Thyroid gland (tissue), 4 donors: ENCODE measurements at regions not wholly inside any gene's neighbourhood (a gene's known extent, or its start where the extent isn't known, plus 50 kb on each side); places are given as distances from the start of the nearest gene placed in this dataset.

Source experiments
- DNase-seq, 2 donors: peaks; one replicate each; pipeline ENCODE4 v3.0.0-alpha.2; 2019
- H3K27ac ChIP-seq, 3 donors: fragments of 200-600 bp; sonication (generic); 1 replicate in 2 of 3; 2 replicates in 1 of 3; pipeline ENCODE4 v1.5.1; 2016 to 2019; ENCODE audit warnings: mild to moderate bottlenecking in 1 of 3, moderate library complexity in 1 of 3
- H3K27me3 ChIP-seq: fragments of 200-600 bp; sonication (generic); one replicate; pipeline ENCODE4 v1.5.1; 2019
- H3K36me3 ChIP-seq, 2 donors: fragments of 200-600 bp; sonication (generic); one replicate each; pipeline ENCODE4 v1.5.1; 2016 to 2019
- H3K4me1 ChIP-seq, 2 donors: fragments of 200-600 bp; sonication (generic); one replicate each; pipeline ENCODE4 v1.5.1; 2017 to 2019
- H3K4me3 ChIP-seq, 3 donors: fragments of 200-600 bp; sonication (generic); replicated peaks in 1 of 3; 1 replicate in 2 of 3; 2 replicates in 1 of 3; pipeline ENCODE4 v1.5.1; 2016; ENCODE audit warnings: mild to moderate bottlenecking in 1 of 3
- H3K9me3 ChIP-seq: fragments of 200-600 bp; sonication (generic); one replicate; pipeline ENCODE4 v1.5.1; 2017
- CTCF ChIP-seq, 6 experiments: fragments of 200-600 bp in 3 of 6; fragments of 450-650 bp in 3 of 6; sonication (generic) in 3 of 6; IDR thresholded peaks; one replicate each; pipeline ENCODE4 v1.5.1; 2016 to 2019; ENCODE audit warnings: antibody characterized with exemption in 6 of 6, mild to moderate bottlenecking in 2 of 6, inconsistent platforms in 1 of 6, moderate library complexity in 1 of 6
- POLR2A ChIP-seq, 2 donors: fragments of 450-650 bp; IDR thresholded peaks; one replicate each; pipeline ENCODE4 v1.6.1; 2017; ENCODE audit warnings: antibody characterized with exemption in 2 of 2, mild to moderate bottlenecking in 2 of 2, moderate library complexity in 1 of 2
- WGBS, 2 donors: methylation state at CpG; one replicate each; pipeline ENCODE4 v1.1.5; 2017; 5-methylcytosine and 5-hydroxymethylcytosine counted together
- intact Hi-C: fragments of 100-400 bp; cut with DNase I; formaldehyde crosslinking; loops from one replicate; pipeline ENCODE4 v1.15.1; 2023

GRCh38 chr4:23533859-23534258 is 356.0 kb downstream of the PPARGC1A start:
- TF ChIP-seq POLR2A (IDR thresholded peaks at IDR 0.05) (no peak), CTCF (IDR thresholded peaks at IDR 0.05) (no peak)
- H3K36me3 ChIP-seq, result no peaks in the 10 kb centered on the region
- no peaks in the 10 kb centered on the region for H3K4me1 ChIP-seq
- DNase-seq, result no peak
- intact Hi-C loops, result no loop called here
- H3K4me3 ChIP-seq, result no peak overlapping the region
- WGBS, 2 donors, result 98 to 100% methylated on average over 2 of the region's 2 CpGs
- no peak overlapping the region for H3K27ac ChIP-seq
- H3K9me3 ChIP-seq, result no peaks in the 10 kb centered on the region
- no peaks in the 10 kb centered on the region for H3K27me3 ChIP-seq

GRCh38 chr4:23516716-23517115 is 373.1 kb downstream of the PPARGC1A start:
- intact Hi-C loops, result no loop called here
- Histone ChIP-seq H3K36me3 (no peaks in the 10 kb centered on the region), H3K27ac (no peak overlapping the region), H3K27me3 (no peaks in the 10 kb centered on the region), H3K9me3 (no peaks in the 10 kb centered on the region), H3K4me3 (no peak overlapping the region), H3K4me1 (no peaks in the 10 kb centered on the region)
- TF ChIP-seq CTCF (IDR thresholded peaks at IDR 0.05), result no peak
- no peak for TF ChIP-seq POLR2A (IDR thresholded peaks at IDR 0.05)
- DNase-seq, result no peak
- 87% methylated on average over 3 of the region's 3 CpGs for WGBS, 2 donors

- TF ChIP-seq POLR2A (IDR thresholded peaks at IDR 0.05) (no peak), CTCF (IDR thresholded peaks at IDR 0.05) (no peak)
These were observed 385.8 kb downstream of the PPARGC1A start for GRCh38 chr4:23504083-23504482.

GRCh38 chr4:23500894-23501449 is 388.9 kb downstream of the PPARGC1A start:
- no peaks in the 10 kb centered on the region for H3K9me3 ChIP-seq
- no peaks in the 10 kb centered on the region for H3K4me1 ChIP-seq
- no peaks in the 10 kb centered on the region for H3K27me3 ChIP-seq
- 20 to 39% methylated on average over 3 of the region's 3 CpGs for WGBS, 2 donors
- TF ChIP-seq POLR2A (IDR thresholded peaks at IDR 0.05) (no peak), CTCF (IDR thresholded peaks at IDR 0.05) (no peak)
- H3K4me3 ChIP-seq, result no peak overlapping the region
- DNase-seq, result no peak
- H3K27ac ChIP-seq, result no peak overlapping the region
- intact Hi-C loops, result no loop called here
- no peaks in the 10 kb centered on the region for H3K36me3 ChIP-seq

More at GRCh38 chr4:23504083-23504482, 385.8 kb downstream of the PPARGC1A start:
- intact Hi-C loops, result no loop called here
- H3K4me3 ChIP-seq, result no peak overlapping the region
- no peaks in the 10 kb centered on the region for H3K27me3 ChIP-seq
- no peaks in the 10 kb centered on the region for H3K9me3 ChIP-seq
- H3K27ac ChIP-seq, result no peak overlapping the region
- WGBS, 2 donors, result 37 to 49% methylated on average over 2 of the region's 2 CpGs
- no peaks in the 10 kb centered on the region for H3K36me3 ChIP-seq
- no peaks in the 10 kb centered on the region for H3K4me1 ChIP-seq
- DNase-seq, result no peak

GRCh38 chr4:23485801-23486200 is 404.0 kb downstream of the PPARGC1A start:
- no peak for TF ChIP-seq POLR2A (IDR thresholded peaks at IDR 0.05)
- TF ChIP-seq CTCF (IDR thresholded peaks at IDR 0.05), result no peak
- no peak for DNase-seq
- intact Hi-C loops, result no loop called here
- H3K27ac ChIP-seq, result no peak overlapping the region
- H3K9me3 ChIP-seq, result no peaks in the 10 kb centered on the region
- H3K36me3 ChIP-seq, result no peaks in the 10 kb centered on the region
- H3K4me3 ChIP-seq, result no peak overlapping the region
- no peaks in the 10 kb centered on the region for H3K4me1 ChIP-seq
- no peaks in the 10 kb centered on the region for H3K27me3 ChIP-seq
